ENCODE measurements at regions not wholly inside any gene's neighbourhood (a gene's known extent, or its start where the extent isn't known, plus 50 kb on each side); places are given as distances from the start of the nearest gene placed in this dataset.
A peak's percentile ranks its signal among the peaks of the same experiment; 100 is the strongest.

DNA sequence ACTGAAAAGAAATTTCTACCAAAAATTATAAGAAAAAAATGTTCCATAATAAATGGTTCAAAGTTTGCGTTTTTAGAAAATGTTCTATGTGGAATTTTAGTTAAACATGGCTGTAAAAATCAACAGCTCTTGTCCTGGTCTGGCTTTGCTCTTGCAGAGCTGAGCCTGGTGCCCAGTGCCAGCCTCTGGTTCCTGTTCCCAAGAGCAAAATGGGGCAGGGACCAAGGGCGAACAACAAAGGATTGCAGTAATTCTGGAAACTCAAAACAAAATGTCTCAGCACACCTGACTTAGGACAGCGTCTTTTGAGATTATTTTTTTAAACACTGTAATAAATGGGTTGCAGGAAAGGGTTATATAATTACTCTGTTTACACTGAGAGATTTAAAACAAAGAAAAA lies 174.7 kb downstream of the ANAPC1 start:
- Mint-ChIP-seq H3K9me3 (peaks cover 4% of the 10 kb centered on the region), H3K4me1 (peaks cover 14% of the 10 kb centered on the region), H3K27me3 (ENCODE audit: low read depth) (no peaks in the 10 kb centered on the region), H3K4me3 (no peak overlapping the region), H3K36me3 (ENCODE audit: low read depth) (no peaks in the 10 kb centered on the region), H3K27ac (ENCODE audit: unreplicated experiment) (no peak overlapping the region)
- no peak for DNase-seq (ENCODE audit: low read depth, low spot score)
- TF ChIP-seq, protein P1, sequence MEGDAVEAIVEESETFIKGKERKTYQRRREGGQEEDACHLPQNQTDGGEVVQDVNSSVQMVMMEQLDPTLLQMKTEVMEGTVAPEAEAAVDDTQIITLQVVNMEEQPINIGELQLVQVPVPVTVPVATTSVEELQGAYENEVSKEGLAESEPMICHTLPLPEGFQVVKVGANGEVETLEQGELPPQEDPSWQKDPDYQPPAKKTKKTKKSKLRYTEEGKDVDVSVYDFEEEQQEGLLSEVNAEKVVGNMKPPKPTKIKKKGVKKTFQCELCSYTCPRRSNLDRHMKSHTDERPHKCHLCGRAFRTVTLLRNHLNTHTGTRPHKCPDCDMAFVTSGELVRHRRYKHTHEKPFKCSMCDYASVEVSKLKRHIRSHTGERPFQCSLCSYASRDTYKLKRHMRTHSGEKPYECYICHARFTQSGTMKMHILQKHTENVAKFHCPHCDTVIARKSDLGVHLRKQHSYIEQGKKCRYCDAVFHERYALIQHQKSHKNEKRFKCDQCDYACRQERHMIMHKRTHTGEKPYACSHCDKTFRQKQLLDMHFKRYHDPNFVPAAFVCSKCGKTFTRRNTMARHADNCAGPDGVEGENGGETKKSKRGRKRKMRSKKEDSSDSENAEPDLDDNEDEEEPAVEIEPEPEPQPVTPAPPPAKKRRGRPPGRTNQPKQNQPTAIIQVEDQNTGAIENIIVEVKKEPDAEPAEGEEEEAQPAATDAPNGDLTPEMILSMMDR (conservative IDR thresholded peaks at IDR 0.05) = no peak

DNA sequence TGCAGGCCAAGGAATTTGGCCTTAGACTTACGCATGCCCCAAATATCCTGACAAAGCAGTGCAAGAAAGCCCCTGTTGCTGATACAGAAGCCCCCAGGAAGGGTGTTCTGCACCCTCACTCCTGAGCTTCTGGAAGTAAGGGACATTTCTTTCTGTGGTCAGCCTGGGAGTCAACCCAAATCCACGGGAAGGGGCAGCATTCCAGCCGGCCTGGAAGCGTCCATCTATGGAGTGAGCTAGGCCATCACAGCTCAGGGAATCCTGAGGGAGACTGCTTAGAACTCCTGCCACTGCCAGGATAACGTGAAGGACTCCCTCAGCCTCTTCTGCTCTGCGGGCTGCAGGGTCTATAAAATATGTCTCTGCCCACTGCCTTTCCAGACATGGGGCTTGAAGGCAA lies 173.9 kb downstream of the ANAPC1 start:
- H3K4me3 Mint-ChIP-seq = no peak overlapping the region
- DNase-seq (ENCODE audit: low read depth, low spot score) = no peak
- H3K36me3 Mint-ChIP-seq (ENCODE audit: low read depth) = no peaks in the 10 kb centered on the region
- peak overlapping the region; percentile 12 for H3K27ac Mint-ChIP-seq (ENCODE audit: unreplicated experiment)
- H3K9me3 Mint-ChIP-seq = peaks cover 4% of the 10 kb centered on the region
- no peaks in the 10 kb centered on the region for H3K27me3 Mint-ChIP-seq (ENCODE audit: low read depth)
- H3K4me1 Mint-ChIP-seq = peaks cover 11% of the 10 kb centered on the region
- TF ChIP-seq, protein P1 (conservative IDR thresholded peaks at IDR 0.05) = no peak

DNA sequence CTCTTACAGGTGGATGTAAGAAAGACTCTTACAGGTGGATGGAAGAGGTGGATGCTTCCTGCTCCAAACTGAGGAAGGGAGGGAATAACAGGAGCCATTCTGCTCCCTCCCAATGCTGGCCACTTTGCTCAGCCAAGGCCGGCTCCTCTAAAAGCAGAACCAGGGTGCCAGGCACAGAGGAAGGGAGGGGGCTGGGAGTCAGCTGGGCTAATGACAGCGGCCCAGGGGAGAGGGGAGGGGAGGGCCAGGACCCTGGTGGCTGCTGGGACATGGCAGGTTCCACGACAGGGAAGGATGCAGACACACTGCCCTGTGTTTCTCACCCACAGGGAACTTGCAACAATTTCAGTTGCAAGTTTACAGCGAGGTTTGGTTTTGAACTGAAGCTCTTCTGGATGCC lies 173.4 kb downstream of the ANAPC1 start:
- peaks cover 6% of the 10 kb centered on the region for H3K4me1 Mint-ChIP-seq
- TF ChIP-seq, protein P1 (conservative IDR thresholded peaks at IDR 0.05) = no peak
- H3K36me3 Mint-ChIP-seq (ENCODE audit: low read depth) = no peaks in the 10 kb centered on the region
- no peak overlapping the region for H3K4me3 Mint-ChIP-seq
- peaks cover 4% of the 10 kb centered on the region for H3K9me3 Mint-ChIP-seq
- peak overlapping the region; percentile 35 for H3K27ac Mint-ChIP-seq (ENCODE audit: unreplicated experiment)
- no peak for DNase-seq (ENCODE audit: low read depth, low spot score)
- no peaks in the 10 kb centered on the region for H3K27me3 Mint-ChIP-seq (ENCODE audit: low read depth)

DNA sequence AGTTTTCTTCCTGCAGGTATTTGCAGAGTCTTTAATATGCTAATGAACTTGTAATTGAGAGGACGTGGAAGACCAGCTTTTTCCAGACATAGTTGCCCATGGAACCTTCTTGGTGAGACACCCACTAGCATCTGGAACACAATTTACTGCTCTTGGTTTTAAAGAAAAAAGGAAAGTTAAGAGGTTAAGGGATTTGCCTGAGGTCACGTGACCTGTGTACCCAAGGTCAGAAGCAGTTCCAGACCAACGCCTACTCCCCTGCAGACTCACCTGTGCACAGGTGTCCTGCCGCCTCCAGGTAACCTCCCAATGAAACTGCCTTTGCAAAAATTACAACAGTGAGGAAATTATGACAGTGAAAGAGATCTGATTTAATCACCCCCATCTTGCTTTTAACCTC lies 172.7 kb downstream of the ANAPC1 start:
- DNase-seq (ENCODE audit: low read depth, low spot score) = no peak
- no peaks in the 10 kb centered on the region for H3K36me3 Mint-ChIP-seq (ENCODE audit: low read depth)
- peaks cover 4% of the 10 kb centered on the region for H3K9me3 Mint-ChIP-seq
- no peak overlapping the region for H3K4me3 Mint-ChIP-seq
- no peaks in the 10 kb centered on the region for H3K27me3 Mint-ChIP-seq (ENCODE audit: low read depth)
- no peak overlapping the region for H3K27ac Mint-ChIP-seq (ENCODE audit: unreplicated experiment)
- TF ChIP-seq, protein P1 (conservative IDR thresholded peaks at IDR 0.05) = no peak
- no peaks in the 10 kb centered on the region for H3K4me1 Mint-ChIP-seq

DNA sequence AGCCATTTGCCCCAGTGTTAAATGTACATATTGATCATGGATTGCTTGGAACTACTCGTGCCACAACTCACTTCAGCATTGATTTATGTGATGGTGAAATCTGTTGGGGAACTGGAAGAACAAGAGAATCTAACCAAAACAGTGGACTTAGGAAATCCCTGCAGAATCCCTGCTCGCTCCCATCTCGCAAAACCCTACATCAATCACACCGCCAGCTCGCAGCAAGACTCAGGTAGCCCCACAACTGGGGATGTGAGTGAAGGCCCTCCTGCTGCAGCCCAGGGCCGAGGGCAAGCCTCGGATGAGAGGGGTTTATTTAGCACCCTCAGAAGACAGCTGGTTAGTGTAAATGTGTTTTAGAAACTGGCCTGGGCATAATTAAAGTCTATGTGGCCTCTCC lies 171.6 kb downstream of the ANAPC1 start:
- no peaks in the 10 kb centered on the region for H3K4me1 Mint-ChIP-seq
- H3K36me3 Mint-ChIP-seq (ENCODE audit: low read depth) = no peaks in the 10 kb centered on the region
- H3K27ac Mint-ChIP-seq (ENCODE audit: unreplicated experiment) = no peak overlapping the region
- H3K27me3 Mint-ChIP-seq (ENCODE audit: low read depth) = no peaks in the 10 kb centered on the region
- TF ChIP-seq, protein P1 (conservative IDR thresholded peaks at IDR 0.05) = no peak
- peaks cover 4% of the 10 kb centered on the region for H3K9me3 Mint-ChIP-seq
- no peak for DNase-seq (ENCODE audit: low read depth, low spot score)
- no peak overlapping the region for H3K4me3 Mint-ChIP-seq

Data from neural crest cell (in vitro differentiated cells).